ENCODE measurements at regions not wholly inside any gene's neighbourhood (a gene's known extent, or its start where the extent isn't known, plus 50 kb on each side); places are given as distances from the start of the nearest gene placed in this dataset.
"Not testable (repeated sequence)": the region's sequence is repeated elsewhere in the genome, so short reads cannot be mapped to it uniquely, and the experiment has no call there.

DNA sequence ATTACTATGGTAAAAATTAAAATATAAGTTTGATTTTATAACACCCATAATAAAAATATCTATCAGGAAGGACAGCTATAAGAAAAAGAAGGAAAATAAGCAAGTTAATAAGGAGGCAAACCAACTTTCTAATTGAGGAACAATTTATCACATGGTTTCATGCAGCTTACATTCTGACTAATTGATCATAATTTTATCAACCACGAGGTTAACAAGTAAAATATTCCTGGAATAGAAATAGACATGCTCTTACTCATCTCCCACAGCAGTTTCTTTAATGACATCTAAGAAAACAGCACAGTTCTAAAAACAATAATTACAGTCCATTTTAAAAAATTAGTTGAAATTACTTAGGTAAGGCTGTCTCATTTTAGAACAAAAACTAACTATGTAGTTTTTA is 130.8 kb upstream of the KRR1 start:
- DNase-seq (ENCODE audit: low spot score), result no peak

DNA sequence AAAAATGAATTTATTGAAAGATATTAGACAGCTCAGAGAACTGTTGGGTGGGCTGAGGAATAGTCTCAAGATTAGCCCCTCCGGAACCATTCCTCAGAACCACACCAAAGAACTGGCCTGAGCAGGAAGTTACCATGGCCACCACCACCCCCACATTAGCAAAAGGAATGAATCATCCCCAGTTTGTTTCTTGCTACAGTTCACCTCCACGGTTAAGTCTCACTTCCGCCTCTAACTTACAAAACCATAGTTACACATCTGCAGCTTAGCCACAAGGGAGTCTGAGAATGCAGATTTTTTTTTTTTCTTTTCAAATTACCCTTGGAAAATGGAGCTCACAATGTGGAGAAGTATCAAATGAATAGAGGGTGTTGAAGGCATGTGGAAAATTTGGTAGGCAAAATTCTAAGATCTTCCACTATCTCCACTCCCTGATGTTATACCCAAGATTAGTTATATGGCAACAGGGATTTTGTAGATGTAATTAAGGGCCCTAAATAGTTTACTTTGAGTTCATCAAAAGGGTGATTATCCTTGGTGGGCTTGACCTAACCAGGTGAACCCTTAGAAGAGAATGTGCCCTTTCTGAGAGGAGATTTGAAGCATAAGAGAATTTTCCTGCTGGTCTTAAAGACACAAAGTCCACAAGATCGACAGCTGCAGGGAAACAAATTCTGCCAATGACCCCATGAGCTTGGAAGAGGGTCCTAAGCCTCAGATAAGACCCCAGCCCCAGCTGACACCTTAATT is 129.8 kb upstream of the KRR1 start:
- no peak for DNase-seq (ENCODE audit: low spot score)

DNA sequence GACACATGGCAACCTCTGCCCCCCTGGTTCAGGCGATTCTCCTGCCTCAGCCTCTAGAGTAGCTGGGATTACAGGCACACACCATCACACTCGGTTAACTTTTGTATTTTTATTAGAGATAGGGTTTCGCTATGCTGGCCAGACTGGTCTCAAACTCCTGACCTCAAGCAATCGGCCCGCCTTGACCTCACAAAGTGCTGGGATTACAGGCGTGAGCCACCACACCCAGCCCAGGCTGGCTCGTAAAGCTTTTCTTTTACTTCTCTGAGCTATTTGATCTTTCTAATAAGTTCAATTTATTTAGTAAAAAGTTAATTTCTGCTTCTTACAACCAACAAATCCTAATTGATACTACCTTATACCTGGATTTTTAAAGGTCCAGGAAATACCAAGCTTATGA is 127.4 kb upstream of the KRR1 start:
- no peak for DNase-seq (ENCODE audit: low spot score)

DNA sequence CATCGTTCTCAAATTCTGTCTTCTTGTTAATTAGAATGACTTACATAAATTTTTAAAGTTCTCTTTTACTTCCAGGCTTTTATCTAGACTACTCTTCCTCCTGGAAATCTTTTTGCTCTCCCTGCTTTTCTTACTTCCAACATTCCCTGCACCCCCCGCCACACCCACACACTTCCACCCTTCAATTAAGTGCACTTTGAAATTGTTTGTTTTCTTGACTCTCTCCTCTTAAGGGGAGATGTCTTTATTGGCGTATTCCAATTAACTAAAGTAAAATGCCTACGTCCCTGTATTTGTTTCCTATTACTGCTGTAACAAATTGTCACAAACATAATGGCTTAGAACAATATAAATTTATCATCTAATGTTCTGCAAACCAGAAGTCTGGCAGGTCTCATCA is 125.2 kb upstream of the KRR1 start:
- DNase-seq (ENCODE audit: low spot score), result no peak

DNA sequence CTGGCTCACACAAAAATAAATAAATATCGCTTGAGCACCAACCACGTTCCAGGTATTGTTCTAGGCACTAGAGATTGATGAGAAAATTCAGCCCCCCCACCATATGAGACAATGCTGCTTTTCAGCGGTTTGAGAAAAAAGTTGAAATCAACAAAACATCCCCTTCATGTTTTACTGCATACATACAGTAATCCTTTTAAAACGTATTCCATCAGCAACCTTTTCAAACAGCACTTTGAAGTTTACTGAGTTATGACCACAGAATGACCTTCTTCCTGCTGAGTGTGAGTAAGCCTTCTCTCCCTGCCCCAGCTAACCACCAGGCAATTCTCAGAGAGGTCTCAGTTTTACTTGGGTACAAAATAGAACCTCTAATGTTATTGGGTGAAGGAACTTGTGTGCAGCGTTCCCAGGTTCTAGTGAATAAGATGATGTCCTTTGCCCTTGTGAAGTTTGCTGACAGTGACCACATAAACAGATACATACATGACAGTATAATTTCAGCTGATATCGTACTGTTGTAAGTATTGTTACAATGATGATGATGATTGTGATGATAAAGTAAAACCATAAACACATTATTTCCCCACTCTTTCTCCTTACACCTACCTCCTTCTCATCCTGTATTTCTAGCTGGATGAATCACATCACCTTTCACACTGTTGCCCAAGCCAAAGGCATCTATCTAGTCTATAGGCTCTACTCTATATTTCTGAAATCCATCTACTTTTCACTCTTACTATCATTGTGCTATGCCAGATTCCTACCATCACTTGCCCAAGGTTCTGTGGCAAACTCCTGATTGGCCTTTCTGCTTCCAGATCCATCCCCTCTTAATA is 124.4 kb upstream of the KRR1 start:
- no peak for DNase-seq (ENCODE audit: low spot score)

DNA sequence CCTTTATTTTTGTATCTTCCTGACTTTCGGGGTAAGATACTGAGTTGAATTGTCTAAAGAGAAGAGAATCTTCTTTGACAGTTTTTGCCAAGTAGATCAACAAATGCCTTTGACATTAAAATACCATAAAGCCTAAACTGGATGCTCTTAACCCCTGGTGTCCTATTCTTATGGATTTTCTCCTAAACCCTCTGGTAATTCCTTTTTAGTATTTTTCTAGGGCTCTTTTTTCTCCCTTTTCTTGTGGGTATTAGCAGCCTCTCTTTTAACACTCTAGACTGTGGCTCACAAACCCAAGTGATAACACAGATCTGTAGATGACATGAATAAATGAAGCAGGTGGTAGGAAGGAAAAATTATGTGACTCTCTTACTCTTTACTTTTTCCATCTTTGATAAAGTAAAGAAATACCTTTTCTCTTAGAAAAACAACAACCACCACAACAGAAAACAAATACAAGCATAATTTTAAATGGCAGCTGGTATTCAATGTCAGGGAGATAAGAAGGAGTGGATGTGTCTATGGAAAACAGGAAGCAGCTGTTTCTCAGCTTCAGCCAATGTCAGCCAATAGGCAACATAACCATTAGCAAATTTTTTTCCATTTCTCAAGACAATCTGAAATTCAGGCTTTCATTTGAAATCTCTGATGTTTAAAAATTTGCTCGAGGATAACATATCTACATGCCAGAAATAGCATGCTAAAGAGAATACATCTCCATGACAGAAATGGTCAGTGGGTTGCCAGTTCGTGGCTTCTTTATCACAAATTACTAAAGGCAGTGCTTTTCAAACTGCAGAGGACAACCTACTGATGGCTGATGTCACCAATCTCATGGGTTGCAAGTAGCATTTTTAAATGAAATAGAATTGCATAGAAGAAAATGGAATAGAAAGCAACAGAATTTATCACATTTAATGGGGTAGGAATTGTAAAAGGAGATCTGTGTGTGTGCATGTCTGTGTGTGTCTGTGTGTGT is 123.1 kb upstream of the KRR1 start:
- DNase-seq (ENCODE audit: low spot score), result no peak

DNA sequence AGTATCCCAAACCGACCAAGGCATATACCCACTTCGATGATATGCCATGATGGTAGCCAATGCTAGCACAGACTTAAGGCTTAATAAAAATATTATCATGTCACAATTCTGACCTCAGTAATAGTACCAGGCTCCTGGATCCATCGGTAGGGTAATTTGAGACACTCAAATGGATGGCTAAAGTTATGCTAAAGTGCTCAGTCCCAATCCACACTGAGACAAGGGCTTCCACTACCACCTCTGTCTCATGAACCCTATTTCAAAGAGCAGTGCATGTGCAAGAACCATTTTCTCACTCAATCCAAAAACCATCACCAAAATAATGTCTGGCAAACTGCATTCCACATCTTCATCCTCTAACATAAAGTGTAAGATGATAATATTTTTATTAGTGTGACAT is 122.4 kb upstream of the KRR1 start:
- DNase-seq (ENCODE audit: low spot score), result no peak

DNA sequence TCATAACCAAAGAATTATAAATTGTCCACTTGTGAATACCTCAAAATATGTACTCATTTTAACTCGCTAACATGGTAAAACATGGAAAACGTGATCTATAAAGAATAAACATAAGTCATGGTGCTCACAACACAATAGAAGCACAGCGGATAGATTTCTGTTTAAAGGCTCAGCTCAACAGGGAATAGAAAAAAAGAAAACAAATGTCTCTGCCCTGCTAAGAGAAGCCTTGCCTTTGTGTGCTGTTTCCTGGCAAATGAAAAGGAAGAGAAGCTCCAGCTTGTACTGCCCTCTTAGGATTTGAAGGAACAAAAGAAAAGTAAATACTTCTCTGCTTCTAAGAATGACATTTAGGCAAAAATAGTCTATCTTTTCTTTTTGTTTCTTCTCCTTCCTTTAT is 121.0 kb upstream of the KRR1 start:
- no peak for DNase-seq (ENCODE audit: low spot score)

DNA sequence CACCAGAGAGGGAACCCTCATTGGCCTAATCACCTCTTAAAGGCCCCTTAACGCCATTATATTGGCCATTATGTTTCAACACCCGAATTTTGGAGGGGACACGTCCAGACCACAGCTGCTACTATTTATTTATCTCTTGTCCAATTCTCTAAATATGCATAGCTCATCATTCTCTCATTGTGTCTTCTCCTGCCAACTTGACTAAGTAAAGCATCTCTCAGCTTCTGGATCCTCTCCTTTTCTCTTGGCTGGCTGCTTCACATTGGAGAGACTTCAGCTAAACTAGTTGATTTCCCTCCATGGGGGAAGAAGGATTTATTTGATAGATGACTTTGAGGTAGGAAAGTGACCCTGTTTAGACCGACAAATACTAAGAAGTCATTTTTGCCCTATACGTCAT is 120.4 kb upstream of the KRR1 start:
- DNase-seq (ENCODE audit: low spot score), result no peak

DNA sequence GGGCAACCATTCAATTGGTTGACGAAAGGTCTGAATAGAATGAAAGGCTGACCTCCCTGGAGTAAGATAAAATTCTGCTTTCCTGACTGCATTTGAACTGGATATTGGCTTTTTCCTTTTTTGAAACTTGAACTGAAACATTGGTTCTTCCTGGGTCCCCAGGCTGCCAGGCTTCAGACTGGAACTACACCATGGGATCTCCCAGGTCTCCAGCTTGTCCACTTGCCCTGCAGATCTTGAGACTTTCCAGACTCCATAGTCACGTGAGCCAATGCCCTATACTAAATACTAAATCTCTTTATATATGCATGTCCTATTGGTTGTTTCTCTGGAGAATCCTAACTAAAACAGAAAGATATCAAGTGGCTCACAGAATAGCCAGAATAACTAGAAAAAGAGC is 118.7 kb upstream of the KRR1 start:
- DNase-seq (ENCODE audit: low spot score), result no peak

DNA sequence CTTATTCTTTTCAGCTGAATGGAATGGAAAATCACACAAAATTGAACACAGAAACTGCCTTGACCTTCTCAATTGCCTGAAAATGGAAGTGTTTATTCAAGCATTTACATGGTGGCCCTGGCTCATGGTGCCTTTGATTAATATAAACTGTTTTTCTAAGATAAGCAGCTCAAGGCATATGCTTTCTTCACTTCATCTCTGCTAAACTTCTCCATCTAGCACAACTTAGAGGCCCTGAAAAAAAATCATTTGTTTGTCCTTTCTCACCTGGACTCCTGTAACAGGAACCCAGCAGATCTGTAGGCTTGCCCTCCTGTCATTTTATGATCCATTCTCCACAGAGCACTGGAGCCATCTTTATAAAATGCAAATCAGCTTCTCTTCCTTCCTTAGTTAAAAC is 117.5 kb upstream of the KRR1 start:
- no peak for DNase-seq (ENCODE audit: low spot score)

DNA sequence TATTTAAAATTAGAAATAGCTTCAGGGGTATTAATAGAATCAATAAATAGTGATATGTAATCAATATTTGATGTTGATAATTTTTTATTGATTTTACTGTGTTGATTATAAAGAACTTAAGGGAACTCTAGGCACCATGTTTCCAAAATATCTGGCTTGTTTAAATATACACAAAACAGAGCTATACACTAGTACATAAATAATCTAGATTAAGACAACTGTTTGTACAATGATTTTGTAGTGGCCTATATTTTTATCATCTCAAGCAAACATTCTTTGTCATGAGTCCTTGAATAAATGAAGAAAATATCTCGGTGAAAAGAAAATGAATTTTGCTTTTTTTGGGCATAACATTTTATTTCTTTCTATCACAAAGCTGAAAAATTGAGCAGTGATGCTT is 117.1 kb upstream of the KRR1 start:
- DNase-seq (ENCODE audit: low spot score), result no peak

DNA sequence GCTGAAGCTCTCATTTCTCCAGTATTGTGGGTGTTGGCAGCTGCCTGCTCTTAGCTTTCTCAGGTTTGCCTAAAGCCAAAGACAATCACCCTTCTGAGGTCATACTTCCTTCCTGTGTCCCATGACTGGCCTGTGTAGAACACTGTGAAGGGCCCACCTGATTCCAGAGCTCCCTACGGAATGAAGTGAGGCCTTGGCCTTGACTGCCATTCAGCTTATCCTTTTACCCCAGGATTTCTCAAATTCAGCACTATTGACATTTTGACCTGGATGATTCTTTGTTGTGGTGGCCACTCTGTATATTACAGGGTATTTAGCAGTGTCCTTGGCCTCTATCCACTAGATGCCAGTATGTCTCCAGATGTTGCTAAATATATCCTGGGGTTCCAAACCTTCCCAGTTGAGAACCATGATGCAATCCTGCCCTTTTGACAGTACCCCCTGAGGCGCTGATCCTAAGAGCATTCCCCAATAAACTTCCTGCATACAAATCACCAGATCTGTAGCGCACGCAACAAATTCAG is 112.3 kb upstream of the KRR1 start:
- no peak for DNase-seq (ENCODE audit: low spot score)

DNA sequence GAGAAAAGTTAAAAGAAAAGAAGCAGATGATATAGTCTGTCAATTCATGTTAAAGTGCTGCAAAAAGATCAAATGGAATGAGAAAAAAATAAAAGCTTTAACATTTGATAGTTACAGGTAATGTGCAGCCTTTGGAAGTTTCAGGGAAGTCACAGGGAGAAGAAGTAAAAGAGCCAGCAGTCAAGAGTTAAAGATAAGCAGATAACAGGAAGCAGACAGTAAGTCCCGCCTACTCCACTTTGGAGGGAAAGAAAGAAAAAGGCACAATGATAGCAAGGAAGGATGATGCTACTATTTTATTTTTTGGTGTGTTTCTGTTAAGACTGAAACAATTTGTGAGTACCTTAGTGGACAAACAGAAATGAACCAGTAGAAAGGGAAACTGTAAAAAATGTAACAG is 111.1 kb upstream of the KRR1 start:
- DNase-seq (ENCODE audit: low spot score), result no peak

DNA sequence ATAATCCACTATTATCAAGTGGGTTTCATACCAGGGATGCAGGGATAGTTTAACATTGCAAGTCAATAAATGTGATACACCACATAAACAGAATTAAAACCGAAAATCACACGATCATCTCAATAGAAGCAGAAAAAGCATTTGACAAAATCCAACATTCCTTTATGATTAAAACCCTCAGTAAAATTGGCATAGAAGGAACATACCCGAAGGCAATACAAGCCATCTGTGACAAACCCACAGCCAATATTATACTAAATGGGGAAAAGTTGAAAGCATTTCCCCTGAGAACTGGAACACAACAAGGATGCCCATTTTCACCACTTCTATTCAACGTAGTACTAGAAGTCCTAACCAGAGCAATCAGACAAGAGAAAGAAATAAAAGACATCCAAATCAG is 103.0 kb upstream of the KRR1 start:
- not testable (repeated sequence) for DNase-seq (ENCODE audit: low spot score)

DNA sequence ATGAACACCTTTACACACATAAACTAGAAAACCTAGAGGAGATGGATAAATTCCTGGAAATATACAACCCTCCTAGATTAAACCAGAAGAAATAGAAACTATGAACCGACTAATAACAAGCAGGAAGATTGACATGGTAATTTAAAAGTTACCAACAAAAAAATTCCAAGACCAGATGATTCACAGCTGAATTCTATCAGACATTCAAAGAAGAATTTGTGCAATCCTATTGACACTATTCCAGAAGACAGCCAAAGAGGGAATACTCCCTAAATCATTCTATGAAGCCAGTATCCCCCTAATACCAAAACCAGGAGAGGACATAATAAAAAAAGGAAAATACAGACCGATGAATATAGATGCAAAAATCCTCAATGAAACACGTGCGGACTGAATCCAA is 102.6 kb upstream of the KRR1 start:
- DNase-seq (ENCODE audit: low spot score), result no peak

DNA sequence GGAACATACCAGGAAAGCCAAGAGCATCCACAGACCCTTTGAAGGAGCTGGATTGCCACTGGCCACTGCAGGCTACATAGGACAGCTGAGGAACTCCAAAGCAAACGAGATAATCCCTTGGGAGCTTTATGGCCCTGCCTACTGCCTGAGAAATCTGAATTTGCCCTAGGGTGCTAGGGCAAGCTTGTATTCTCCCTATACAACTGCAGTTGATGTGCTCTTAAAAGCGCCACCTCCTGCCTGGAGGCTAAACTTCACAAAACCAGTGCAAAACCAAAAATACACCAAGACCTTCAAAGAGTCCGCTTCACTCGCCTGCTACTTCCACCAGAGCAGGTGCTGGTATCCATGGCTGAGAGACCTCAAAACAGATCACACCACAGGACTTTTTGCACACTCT is 99.6 kb upstream of the KRR1 start:
- no peak for DNase-seq (ENCODE audit: low spot score)

DNA sequence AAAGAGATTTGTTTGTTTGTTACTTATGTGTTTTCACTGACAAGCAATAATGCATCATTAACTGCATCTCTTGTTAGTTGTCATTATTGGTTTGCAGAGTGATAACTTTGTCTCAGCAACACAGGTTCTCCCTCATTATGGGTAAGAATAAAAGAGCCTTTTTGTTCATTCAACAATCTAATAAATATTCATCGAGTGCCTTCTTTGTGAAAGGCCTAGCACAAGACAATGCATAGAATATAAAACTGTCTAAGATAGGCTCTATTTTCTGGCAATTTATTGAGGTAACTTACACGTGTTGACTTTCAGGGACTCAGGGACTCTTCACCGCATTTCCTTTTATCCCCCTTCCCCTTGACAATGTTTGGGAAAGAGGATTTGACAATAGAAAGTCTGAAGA is 95.5 kb upstream of the KRR1 start:
- peak; percentile 29 for DNase-seq (ENCODE audit: low spot score)

DNA sequence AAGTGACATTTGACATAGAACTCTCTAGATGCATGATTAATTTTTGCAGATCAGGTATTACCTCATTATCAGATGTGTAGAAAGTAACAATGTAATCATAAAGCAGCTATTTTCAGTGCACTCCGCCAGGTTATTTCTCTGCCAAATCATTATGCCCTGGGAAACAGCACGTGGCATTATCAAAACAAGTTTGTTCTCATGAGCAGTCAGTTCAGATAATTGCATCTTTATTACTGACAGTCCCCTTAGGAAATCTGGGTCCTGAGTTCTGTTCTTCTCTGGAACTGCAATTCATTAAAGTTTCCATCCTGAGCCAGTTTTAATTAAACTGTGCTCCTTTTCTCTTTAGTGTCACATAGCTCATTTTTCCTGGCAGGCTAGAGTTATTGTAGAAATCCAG is 94.7 kb upstream of the KRR1 start:
- no peak for DNase-seq (ENCODE audit: low spot score)

DNA sequence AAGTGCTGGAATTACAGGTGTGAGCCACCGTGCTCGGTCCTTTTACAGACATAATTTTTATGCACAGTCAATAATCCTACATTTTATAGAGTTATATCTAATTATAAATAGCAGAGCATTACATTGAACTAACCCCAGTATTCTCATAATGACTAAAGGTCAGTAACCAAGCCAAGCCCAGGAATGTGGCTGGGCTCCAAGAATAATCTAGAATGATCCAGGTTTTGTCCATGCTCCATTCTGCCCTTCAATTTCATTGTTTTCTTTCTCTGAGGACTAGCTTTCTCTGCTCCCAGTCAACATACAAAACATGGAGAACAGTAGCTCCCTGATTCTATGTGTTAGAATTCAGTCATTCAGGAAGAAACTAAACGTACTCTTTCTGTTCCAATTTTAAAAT is 92.1 kb upstream of the KRR1 start:
- DNase-seq (ENCODE audit: low spot score), result no peak

DNA sequence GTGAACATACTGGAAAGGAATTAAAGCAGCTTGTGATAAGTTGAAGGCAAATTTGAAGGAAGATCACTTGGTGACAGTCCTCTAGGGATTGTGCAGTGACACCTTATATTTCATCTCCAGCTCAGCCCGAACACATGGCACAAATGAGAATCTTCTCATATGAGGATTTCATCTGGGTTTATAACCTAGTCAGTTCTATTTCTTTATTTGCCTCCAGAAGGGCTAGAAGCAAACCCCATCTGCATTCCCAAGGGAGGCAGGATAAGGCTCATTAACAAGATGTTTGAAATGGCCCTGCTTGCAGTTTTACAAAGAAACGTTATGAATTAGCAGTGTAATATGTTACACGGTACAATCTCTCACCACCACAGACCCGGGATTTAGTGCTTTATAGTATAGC is 90.7 kb upstream of the KRR1 start:
- DNase-seq (ENCODE audit: low spot score), result no peak

DNA sequence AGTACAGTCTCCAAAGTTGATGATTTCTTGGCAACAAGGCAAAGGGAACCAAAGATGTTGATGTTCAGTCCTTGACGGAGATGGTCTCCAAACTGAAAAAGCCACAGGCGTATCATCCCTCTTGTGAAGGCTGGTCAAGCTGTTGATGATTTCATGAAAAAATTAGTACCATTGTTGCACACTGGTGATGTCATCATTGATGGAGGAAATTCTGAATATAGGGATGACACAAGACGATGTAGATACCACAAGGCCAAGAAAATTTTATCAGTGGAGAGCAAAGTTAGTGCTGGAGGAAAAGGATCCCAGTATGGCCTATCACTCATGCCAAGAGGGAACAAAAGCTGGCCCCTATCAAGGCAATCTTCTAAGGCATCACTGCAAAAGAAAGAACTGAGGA is 88.7 kb upstream of the KRR1 start:
- no peak for DNase-seq (ENCODE audit: low spot score)

All from Ammon's horn (tissue), 1 donor.